Sigmoid colon (tissue), 6 donors: ENCODE measurements at regions not wholly inside any gene's neighbourhood (a gene's known extent, or its start where the extent isn't known, plus 50 kb on each side); places are given as distances from the start of the nearest gene placed in this dataset.

ENCODE experiments used
- DNase-seq: peaks from one replicate; pipeline ENCODE4 v3.0.0-alpha.2; 2019
- H3K27ac ChIP-seq, 4 donors: fragments of 200-600 bp; sonication (generic); one replicate each; pipeline ENCODE4 v1.5.1; 2016 to 2019; ENCODE audit warnings: mild to moderate bottlenecking in 1 of 4
- H3K27me3 ChIP-seq, 3 donors: fragments of 200-600 bp; sonication (generic); one replicate each; pipeline ENCODE4 v1.5.1; 2019; ENCODE audit warnings: mild to moderate bottlenecking in 1 of 3
- H3K36me3 ChIP-seq, 4 donors: fragments of 200-600 bp; sonication (generic); one replicate each; pipeline ENCODE4 v1.5.1; 2016 to 2019
- H3K4me1 ChIP-seq, 4 donors: fragments of 200-600 bp; sonication (generic); one replicate each; pipeline ENCODE4 v1.5.1; 2017 to 2019
- H3K4me3 ChIP-seq, 4 donors: fragments of 200-600 bp; sonication (generic); one replicate each; pipeline ENCODE4 v1.5.1; 2017 to 2019; ENCODE audit warnings: mild to moderate bottlenecking in 2 of 4, moderate library complexity in 1 of 4
- H3K9me3 ChIP-seq, 4 donors: fragments of 200-600 bp in 3 of 4; sonication (generic) in 3 of 4; one replicate each; pipeline versions ENCODE4 v1.5.1 to v1.6.1; 2013 to 2019
- EP300 ChIP-seq, 4 donors: sonication (generic); formaldehyde crosslinking; IDR thresholded peaks; one replicate each; pipeline ENCODE4 v1.6.1; 2017; ENCODE audit warnings: antibody characterized with exemption in 4 of 4
- POLR2A ChIP-seq, 2 donors: fragments of 450-650 bp; IDR thresholded peaks; one replicate each; pipeline ENCODE4 v1.6.1; 2016; ENCODE audit warnings: antibody characterized with exemption in 2 of 2, mild to moderate bottlenecking in 2 of 2, moderate library complexity in 2 of 2
- POLR2AphosphoS5 ChIP-seq, 4 donors: sonication (generic); formaldehyde crosslinking; IDR thresholded peaks; one replicate each; pipeline ENCODE4 v1.6.1; 2017; ENCODE audit warnings: antibody characterized with exemption in 4 of 4
- WGBS, 2 donors: extraction: QIAGEN DNeasy Blood & Tissue Kit; methylation state at CpG; one replicate each; pipeline ENCODE4 v1.1.7; 2013; 5-methylcytosine and 5-hydroxymethylcytosine counted together
- intact Hi-C: fragments of 100-400 bp; cut with DNase I; formaldehyde crosslinking; loops from one replicate; pipeline ENCODE4 v1.15.1; 2023
- TF ChIP-seq, protein P1 (sequence below), 4 experiments: fragments of 450-650 bp in 3 of 4; fragments of 200-600 bp in 1 of 4; IDR thresholded peaks; one replicate each; pipeline ENCODE4 v1.5.1; 2016 to 2019; ENCODE audit warnings: antibody characterized with exemption in 4 of 4, mild to moderate bottlenecking in 3 of 4, moderate library complexity in 2 of 4
- donor health status: healthy with polysubstance abuse.
- donor health status: healthy.

DNA sequence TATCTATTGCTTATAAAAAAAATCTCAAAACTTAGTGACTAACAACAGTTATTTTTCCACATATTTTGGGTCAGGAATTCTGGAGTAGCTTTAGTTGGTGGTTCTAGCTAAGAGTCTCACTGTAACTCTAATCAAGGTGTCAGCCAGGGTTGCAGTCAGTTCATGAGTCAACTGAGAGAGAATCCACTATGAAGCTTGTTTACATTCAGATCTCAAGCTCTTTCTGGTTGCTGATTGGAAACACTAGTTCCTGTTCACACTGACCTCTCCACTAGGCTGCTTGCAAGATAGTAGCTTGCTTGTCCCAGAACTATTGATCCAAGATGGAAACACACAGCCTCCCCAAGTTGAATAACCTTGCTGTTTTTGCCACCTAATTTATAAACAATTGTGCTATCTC lies 1192.1 kb upstream of the B3GALT2 start:
- H3K36me3 ChIP-seq: no peaks in the 10 kb centered on the region
- H3K27ac ChIP-seq: no peak overlapping the region
- H3K9me3 ChIP-seq: no peaks in the 10 kb centered on the region
- no peaks in the 10 kb centered on the region for H3K4me1 ChIP-seq
- H3K27me3 ChIP-seq: no peaks in the 10 kb centered on the region
- DNase-seq: no peak
- intact Hi-C loops: no loop called here
- no peak overlapping the region for H3K4me3 ChIP-seq
- TF ChIP-seq POLR2AphosphoS5 (IDR thresholded peaks at IDR 0.05): no peak
- TF ChIP-seq EP300 (IDR thresholded peaks at IDR 0.05): no peak
- no peak for TF ChIP-seq POLR2A (IDR thresholded peaks at IDR 0.05)
- TF ChIP-seq, protein P1, sequence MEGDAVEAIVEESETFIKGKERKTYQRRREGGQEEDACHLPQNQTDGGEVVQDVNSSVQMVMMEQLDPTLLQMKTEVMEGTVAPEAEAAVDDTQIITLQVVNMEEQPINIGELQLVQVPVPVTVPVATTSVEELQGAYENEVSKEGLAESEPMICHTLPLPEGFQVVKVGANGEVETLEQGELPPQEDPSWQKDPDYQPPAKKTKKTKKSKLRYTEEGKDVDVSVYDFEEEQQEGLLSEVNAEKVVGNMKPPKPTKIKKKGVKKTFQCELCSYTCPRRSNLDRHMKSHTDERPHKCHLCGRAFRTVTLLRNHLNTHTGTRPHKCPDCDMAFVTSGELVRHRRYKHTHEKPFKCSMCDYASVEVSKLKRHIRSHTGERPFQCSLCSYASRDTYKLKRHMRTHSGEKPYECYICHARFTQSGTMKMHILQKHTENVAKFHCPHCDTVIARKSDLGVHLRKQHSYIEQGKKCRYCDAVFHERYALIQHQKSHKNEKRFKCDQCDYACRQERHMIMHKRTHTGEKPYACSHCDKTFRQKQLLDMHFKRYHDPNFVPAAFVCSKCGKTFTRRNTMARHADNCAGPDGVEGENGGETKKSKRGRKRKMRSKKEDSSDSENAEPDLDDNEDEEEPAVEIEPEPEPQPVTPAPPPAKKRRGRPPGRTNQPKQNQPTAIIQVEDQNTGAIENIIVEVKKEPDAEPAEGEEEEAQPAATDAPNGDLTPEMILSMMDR (IDR thresholded peaks at IDR 0.05): no peak

DNA sequence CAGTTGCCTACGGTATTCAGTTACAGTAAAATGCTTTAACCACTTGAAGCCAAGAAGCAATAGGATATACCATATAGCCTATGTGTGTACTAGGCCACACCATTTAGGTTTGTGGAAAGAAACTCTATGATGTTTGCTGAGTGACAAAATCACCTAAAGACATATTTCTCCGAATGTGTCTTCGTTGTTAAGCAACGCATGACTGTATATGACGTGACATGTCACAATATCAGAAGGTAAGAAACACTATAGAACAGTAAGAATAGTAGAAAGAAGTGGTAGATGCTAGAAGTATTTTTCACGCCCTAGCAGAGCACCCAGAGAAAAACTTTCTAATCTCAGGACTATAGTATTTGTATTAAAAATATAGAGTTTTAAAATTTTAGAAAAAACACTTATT lies 1188.2 kb upstream of the B3GALT2 start:
- intact Hi-C loops: no loop called here
- Histone ChIP-seq H3K27ac (no peak overlapping the region), H3K27me3 (no peaks in the 10 kb centered on the region), H3K36me3 (no peaks in the 10 kb centered on the region), H3K4me1 (no peaks in the 10 kb centered on the region), H3K4me3 (no peak overlapping the region), H3K9me3 (no peaks in the 10 kb centered on the region)
- 91 to 94% methylated on average over 6 of the region's 6 CpGs for WGBS, 2 donors
- TF ChIP-seq POLR2A (IDR thresholded peaks at IDR 0.05): no peak
- TF ChIP-seq, protein P1 (IDR thresholded peaks at IDR 0.05): no peak
- no peak for TF ChIP-seq EP300 (IDR thresholded peaks at IDR 0.05)
- TF ChIP-seq POLR2AphosphoS5 (IDR thresholded peaks at IDR 0.05): no peak
- no peak for DNase-seq

DNA sequence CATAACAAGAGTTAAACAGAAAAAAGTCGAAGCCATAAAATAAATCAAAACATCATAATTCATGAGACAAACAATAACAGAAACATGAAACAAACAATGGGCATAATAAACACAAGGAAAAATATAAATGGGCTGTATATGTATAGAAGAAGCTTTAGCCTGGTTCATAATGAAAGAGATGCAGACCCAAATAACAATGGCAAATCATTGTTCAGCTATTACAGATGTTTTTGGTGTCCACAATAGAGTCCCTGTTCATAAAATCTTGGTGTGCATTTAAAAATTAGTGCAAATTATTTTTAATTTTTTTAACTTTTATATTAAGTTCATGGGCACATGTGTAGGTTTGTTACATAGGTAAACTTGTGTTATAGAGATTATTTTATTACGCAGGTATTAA lies 1185.9 kb upstream of the B3GALT2 start:
- Histone ChIP-seq H3K27me3 (no peaks in the 10 kb centered on the region), H3K9me3 (no peaks in the 10 kb centered on the region), H3K4me3 (no peak overlapping the region), H3K36me3 (no peaks in the 10 kb centered on the region), H3K27ac (no peak overlapping the region), H3K4me1 (no peaks in the 10 kb centered on the region)
- intact Hi-C loops: no loop called here
- TF ChIP-seq EP300 (IDR thresholded peaks at IDR 0.05): no peak
- TF ChIP-seq POLR2AphosphoS5 (IDR thresholded peaks at IDR 0.05): no peak
- TF ChIP-seq, protein P1 (IDR thresholded peaks at IDR 0.05): no peak
- TF ChIP-seq POLR2A (IDR thresholded peaks at IDR 0.05): no peak
- WGBS, 2 donors: 49 to 67% methylated on average over 2 of the region's 2 CpGs
- no peak for DNase-seq

DNA sequence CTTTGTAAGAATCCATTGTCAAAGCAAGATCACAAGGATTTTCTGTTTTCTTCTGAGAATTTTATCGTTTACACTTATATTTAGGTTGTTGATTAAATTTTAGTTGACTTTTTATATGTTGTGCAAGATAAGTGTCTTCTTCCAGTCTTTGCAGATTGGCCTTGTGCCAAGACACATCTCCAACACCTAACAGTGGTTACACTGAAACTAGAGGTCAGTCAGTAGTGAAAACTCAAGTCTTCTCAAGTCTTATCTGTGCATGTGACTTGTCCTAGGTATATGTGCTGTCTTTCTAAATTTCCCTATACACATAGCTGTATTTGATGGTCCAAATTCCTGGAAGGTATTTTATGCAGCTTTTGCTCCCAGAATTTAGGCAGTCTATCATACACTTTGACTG lies 1183.2 kb upstream of the B3GALT2 start:
- H3K4me3 ChIP-seq: no peak overlapping the region
- no peaks in the 10 kb centered on the region for H3K9me3 ChIP-seq
- DNase-seq: no peak
- no peaks in the 10 kb centered on the region for H3K36me3 ChIP-seq
- H3K4me1 ChIP-seq: no peaks in the 10 kb centered on the region
- H3K27ac ChIP-seq: no peak overlapping the region
- 87 to 94% methylated on average over 1 of the region's 1 CpG for WGBS, 2 donors
- H3K27me3 ChIP-seq: no peaks in the 10 kb centered on the region
- TF ChIP-seq POLR2A (IDR thresholded peaks at IDR 0.05) (no peak), EP300 (IDR thresholded peaks at IDR 0.05) (no peak), POLR2AphosphoS5 (IDR thresholded peaks at IDR 0.05) (no peak)
- TF ChIP-seq, protein P1 (IDR thresholded peaks at IDR 0.05): no peak
- intact Hi-C loops: no loop called here

DNA sequence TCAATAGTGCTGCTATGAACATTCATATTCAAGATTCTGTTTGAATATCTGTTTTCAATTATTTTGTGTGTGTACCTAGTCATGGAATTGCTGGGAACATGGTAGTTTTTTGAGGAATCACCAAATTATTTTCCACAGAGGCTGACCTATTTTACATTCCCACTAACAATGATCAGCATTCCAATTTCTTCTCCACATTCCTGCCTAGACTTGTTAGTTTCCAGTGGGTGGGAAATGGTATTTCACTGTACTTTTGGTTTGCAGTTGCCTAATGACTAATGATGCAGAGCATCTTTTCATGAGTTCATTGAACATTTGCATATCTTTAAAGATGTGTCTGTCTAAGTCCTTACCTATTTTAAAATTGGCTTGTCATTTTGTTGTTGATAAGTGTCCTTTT lies 1182.6 kb upstream of the B3GALT2 start:
- H3K4me3 ChIP-seq: no peak overlapping the region
- intact Hi-C loops: no loop called here
- no peaks in the 10 kb centered on the region for H3K4me1 ChIP-seq

More for the DNA sequence above, 1182.6 kb upstream of the B3GALT2 start:
- Histone ChIP-seq H3K36me3 (no peaks in the 10 kb centered on the region), H3K27ac (no peak overlapping the region), H3K27me3 (no peaks in the 10 kb centered on the region), H3K9me3 (no peaks in the 10 kb centered on the region)
- no peak for DNase-seq
- no peak for TF ChIP-seq POLR2AphosphoS5 (IDR thresholded peaks at IDR 0.05)
- TF ChIP-seq, protein P1 (IDR thresholded peaks at IDR 0.05): no peak
- no peak for TF ChIP-seq EP300 (IDR thresholded peaks at IDR 0.05)
- no peak for TF ChIP-seq POLR2A (IDR thresholded peaks at IDR 0.05)
